DND-41 (cell line): ENCODE measurements at regions not wholly inside any gene's neighbourhood (a gene's known extent, or its start where the extent isn't known, plus 50 kb on each side); places are given as distances from the start of the nearest gene placed in this dataset.

ENCODE experiments used
- ATAC-seq: fragments of 200-7000 bp; cut with Tn5 transposase; 3 replicates; pipeline ENCODE4 v1.9.1; 2021; ENCODE audit warnings: low read depth; ENCODE audit not compliant: insufficient read depth
- DNase-seq: peaks from one replicate; pipeline ENCODE4 v3.0.0-alpha.2; 2020
- H2AFZ ChIP-seq: 2 replicates; pipeline ENCODE4 v1.6.0; 2012; ENCODE audit warnings: low read depth, low read length
- H3K27ac ChIP-seq: 2 replicates; pipeline ENCODE4 v1.5.1; 2012; ENCODE audit warnings: low read length, inconsistent platforms
- H3K27me3 ChIP-seq: fragments of 200-600 bp; sonication (generic); 2 replicates; pipeline ENCODE4 v1.6.0; 2012; ENCODE audit warnings: low read length, mild to moderate bottlenecking, inconsistent platforms; ENCODE audit not compliant: insufficient read depth, poor library complexity
- H3K36me3 ChIP-seq: 2 replicates; pipeline ENCODE4 v1.5.1; 2012; ENCODE audit warnings: low read length, inconsistent platforms; ENCODE audit not compliant: insufficient read depth
- H3K4me1 ChIP-seq: 2 replicates; pipeline ENCODE4 v1.5.1; 2012; ENCODE audit warnings: mild to moderate bottlenecking, low read length; ENCODE audit not compliant: insufficient read depth
- H3K4me2 ChIP-seq: 2 replicates; pipeline ENCODE4 v1.6.0; 2012; ENCODE audit warnings: mild to moderate bottlenecking, moderate library complexity, low read length, inconsistent platforms; ENCODE audit not compliant: insufficient read depth
- H3K4me3 ChIP-seq, 2 experiments: fragments of 200-600 bp in 1 of 2; shearing (Covaris generic) in 1 of 2; 2 replicates each; pipeline ENCODE4 v1.5.1; 2012 to 2016; ENCODE audit warnings: inconsistent platforms in 2 of 2, low read length in 2 of 2, mild to moderate bottlenecking in 2 of 2, low read depth in 1 of 2, moderate library complexity in 1 of 2
- H3K79me2 ChIP-seq: 2 replicates; pipeline ENCODE4 v1.6.0; 2012; ENCODE audit warnings: low read length, inconsistent platforms; ENCODE audit not compliant: insufficient read depth
- H3K9ac ChIP-seq: 2 replicates; pipeline ENCODE4 v1.6.0; 2012; ENCODE audit warnings: low read depth, mild to moderate bottlenecking, inconsistent platforms, low read length, moderate library complexity
- H3K9me3 ChIP-seq: 2 replicates; pipeline ENCODE4 v1.5.1; 2012; ENCODE audit warnings: low read length, moderate library complexity, mild to moderate bottlenecking, inconsistent platforms; ENCODE audit not compliant: insufficient read depth, severe bottlenecking
- H4K20me1 ChIP-seq: 2 replicates; pipeline ENCODE4 v1.6.0; 2012; ENCODE audit warnings: low read length; ENCODE audit not compliant: insufficient read depth
- CTCF ChIP-seq: IDR thresholded peaks from 2 replicates; pipeline ENCODE4 v1.5.1; 2012; ENCODE audit warnings: borderline replicate concordance, low read length, moderate library complexity, mild to moderate bottlenecking; ENCODE audit not compliant: poor library complexity, severe bottlenecking; ENCODE audit errors: extremely low read depth
- EZH2 ChIP-seq: IDR thresholded peaks from 3 replicates; pipeline ENCODE4 v1.6.1; 2012; ENCODE audit warnings: borderline replicate concordance, low read depth, mild to moderate bottlenecking, moderate library complexity, low read length, inconsistent platforms; ENCODE audit not compliant: severe bottlenecking

DNA sequence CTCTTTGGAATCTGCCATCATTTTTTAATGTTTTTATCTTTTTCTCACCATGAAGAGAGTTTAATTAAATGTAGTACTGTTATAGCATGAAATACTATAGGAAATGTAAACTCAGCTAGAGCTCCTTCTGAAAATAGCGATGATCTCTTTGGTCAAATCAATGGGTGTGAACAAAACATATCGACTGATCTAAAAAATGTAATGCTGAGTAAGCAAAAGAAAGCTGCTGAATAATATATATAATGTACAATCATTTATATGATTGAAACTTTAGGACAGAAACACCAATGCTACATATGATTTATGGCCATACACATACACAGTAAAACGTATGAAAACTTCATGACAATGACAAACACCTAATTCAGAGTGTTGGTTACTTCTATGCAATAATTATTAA is 150.8 kb upstream of the TUBA3C start:
- Histone ChIP-seq H3K4me3 (no peak overlapping the region), H3K27me3 (no peaks in the 10 kb centered on the region), H3K4me1 (no peaks in the 10 kb centered on the region), H2AFZ (no peak overlapping the region), H3K27ac (no peak overlapping the region), H4K20me1 (no peaks in the 10 kb centered on the region), H3K4me2 (no peak overlapping the region), H3K9ac (no peak overlapping the region), H3K79me2 (no peaks in the 10 kb centered on the region), H3K36me3 (no peaks in the 10 kb centered on the region), H3K9me3 (no peaks in the 10 kb centered on the region)
- no peak for DNase-seq
- ATAC-seq: no peak
- TF ChIP-seq CTCF: no peak
- TF ChIP-seq EZH2: no peak

- no peak for ATAC-seq
- H3K9me3 ChIP-seq: no peaks in the 10 kb centered on the region
- no peak overlapping the region for H3K9ac ChIP-seq
Observed at GRCh38 chr13:19329365-19329764, 147.7 kb upstream of the TUBA3C start.

DNA sequence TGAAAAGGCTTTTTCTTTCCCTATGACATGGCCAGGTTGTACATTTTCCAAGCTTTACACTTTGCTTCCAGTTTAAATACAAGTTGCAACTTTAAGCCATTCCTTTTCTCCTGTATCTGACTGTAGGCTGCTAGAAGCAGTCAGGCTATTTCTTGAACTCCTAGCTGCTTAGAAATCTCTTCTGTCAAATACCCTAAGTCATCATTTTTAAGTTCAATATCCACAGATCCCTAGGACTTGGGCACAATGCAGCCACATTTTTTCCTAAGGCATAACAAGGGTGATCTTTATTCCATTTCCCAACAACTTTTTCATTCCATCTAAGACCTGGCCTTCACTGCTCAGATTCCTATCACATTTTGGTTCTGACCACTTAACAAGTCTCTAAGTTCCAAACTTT is 142.7 kb upstream of the TUBA3C start:
- Histone ChIP-seq H3K4me2 (no peak overlapping the region), H3K27ac (no peak overlapping the region), H3K9me3 (no peaks in the 10 kb centered on the region), H2AFZ (no peak overlapping the region), H3K79me2 (no peaks in the 10 kb centered on the region), H4K20me1 (no peaks in the 10 kb centered on the region), H3K9ac (no peak overlapping the region), H3K27me3 (no peaks in the 10 kb centered on the region), H3K36me3 (no peaks in the 10 kb centered on the region), H3K4me1 (no peaks in the 10 kb centered on the region), H3K4me3 (no peak overlapping the region)
- DNase-seq (no peak), ATAC-seq (no peak)
- TF ChIP-seq CTCF: no peak
- TF ChIP-seq EZH2: no peak

More at GRCh38 chr13:19329365-19329764, 147.7 kb upstream of the TUBA3C start:
- Histone ChIP-seq H3K79me2 (no peaks in the 10 kb centered on the region), H4K20me1 (no peaks in the 10 kb centered on the region), H3K36me3 (no peaks in the 10 kb centered on the region), H3K4me3 (no peak overlapping the region), H3K4me1 (no peaks in the 10 kb centered on the region), H3K4me2 (no peak overlapping the region), H3K27ac (no peak overlapping the region), H2AFZ (no peak overlapping the region), H3K27me3 (no peaks in the 10 kb centered on the region)
- TF ChIP-seq EZH2: no peak
- TF ChIP-seq CTCF: no peak
- no peak for DNase-seq

DNA sequence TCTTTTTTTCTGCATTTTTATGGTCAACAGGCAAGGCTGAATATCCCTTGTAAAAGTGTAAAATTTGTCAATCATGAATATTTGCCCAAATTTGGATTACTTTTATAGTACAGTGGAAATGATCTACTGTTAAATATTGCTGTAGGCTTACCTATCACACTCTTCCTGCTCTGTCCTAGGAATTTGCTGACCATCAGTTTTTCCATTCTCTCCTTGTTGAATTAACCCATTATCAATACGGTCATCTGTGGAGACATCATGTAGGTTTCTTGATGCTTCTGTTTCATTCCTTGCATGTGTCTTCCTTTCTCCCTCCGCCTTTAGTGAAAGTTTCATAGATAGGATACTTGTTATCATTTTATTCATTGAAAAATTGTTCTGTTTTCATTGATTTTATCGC is 139.6 kb upstream of the TUBA3C start:
- no peaks in the 10 kb centered on the region for H3K4me1 ChIP-seq
- no peak overlapping the region for H2AFZ ChIP-seq
- H3K9me3 ChIP-seq: no peaks in the 10 kb centered on the region
- no peak overlapping the region for H3K4me3 ChIP-seq
- no peaks in the 10 kb centered on the region for H4K20me1 ChIP-seq
- no peak overlapping the region for H3K9ac ChIP-seq
- H3K27ac ChIP-seq: no peak overlapping the region
- H3K36me3 ChIP-seq: no peaks in the 10 kb centered on the region
- DNase-seq (no peak), ATAC-seq (no peak)
- H3K4me2 ChIP-seq: no peak overlapping the region
- TF ChIP-seq EZH2 (no peak), CTCF (no peak)
- H3K79me2 ChIP-seq: no peaks in the 10 kb centered on the region
- no peaks in the 10 kb centered on the region for H3K27me3 ChIP-seq
